ENCODE measurements at regions not wholly inside any gene's neighbourhood (a gene's known extent, or its start where the extent isn't known, plus 50 kb on each side); places are given as distances from the start of the nearest gene placed in this dataset.

DNA sequence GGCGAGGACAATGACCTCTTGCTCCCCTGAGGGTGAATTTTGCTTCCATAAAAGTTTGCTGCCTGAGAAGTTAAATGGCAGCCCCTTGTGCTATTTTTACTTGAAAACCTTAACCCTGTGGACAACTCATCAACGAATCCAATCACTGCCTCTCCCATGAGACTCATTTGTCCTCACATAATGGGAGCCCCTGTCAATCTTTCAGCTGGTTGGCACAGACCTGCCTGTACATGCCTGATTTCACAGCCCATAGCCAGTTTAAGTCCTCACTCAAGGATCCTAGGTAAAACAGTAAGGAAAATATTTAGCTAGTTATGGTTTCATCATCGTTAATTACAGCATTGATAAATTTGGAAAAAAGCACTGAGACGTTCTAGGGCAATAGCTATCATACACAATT lies 207.4 kb downstream of the NHLRC3 start:
- 64 to 72% methylated on average over 4 of the region's 4 CpGs for WGBS, 2 donors
- H3K4me3 ChIP-seq (ENCODE audit: low read depth, poor library complexity, severe bottlenecking) = no peak overlapping the region
- no peak for DNase-seq (ENCODE audit: low spot score in 2 of 2)
- no peak for TF ChIP-seq POLR2A (IDR thresholded peaks at IDR 0.05)
- TF ChIP-seq, protein P1, sequence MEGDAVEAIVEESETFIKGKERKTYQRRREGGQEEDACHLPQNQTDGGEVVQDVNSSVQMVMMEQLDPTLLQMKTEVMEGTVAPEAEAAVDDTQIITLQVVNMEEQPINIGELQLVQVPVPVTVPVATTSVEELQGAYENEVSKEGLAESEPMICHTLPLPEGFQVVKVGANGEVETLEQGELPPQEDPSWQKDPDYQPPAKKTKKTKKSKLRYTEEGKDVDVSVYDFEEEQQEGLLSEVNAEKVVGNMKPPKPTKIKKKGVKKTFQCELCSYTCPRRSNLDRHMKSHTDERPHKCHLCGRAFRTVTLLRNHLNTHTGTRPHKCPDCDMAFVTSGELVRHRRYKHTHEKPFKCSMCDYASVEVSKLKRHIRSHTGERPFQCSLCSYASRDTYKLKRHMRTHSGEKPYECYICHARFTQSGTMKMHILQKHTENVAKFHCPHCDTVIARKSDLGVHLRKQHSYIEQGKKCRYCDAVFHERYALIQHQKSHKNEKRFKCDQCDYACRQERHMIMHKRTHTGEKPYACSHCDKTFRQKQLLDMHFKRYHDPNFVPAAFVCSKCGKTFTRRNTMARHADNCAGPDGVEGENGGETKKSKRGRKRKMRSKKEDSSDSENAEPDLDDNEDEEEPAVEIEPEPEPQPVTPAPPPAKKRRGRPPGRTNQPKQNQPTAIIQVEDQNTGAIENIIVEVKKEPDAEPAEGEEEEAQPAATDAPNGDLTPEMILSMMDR (IDR thresholded peaks at IDR 0.05) = no peak
- intact Hi-C loops (cut with DNase I; ENCODE audit: low total_unique reads) = no loop called here

DNA sequence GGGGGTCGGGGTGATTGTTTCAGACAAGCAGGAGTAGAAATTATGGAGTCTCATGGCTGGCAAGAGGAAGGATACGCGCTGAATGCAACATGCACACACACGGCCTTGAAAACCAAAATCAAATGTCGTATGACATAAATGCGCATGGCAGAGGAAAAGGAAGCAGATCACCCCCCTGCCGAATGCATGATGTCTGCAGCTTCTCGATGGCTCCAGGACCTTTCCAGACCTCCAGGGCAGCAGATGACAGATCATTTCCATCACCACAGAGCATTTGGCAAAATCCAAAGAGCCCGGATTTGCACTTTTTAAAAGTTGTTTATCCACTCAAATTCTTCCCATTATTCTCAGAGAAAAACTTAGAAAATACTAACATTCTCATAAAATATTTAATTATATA lies 211.7 kb downstream of the NHLRC3 start:
- intact Hi-C loops (cut with DNase I; ENCODE audit: low total_unique reads) = no loop called here
- 66% methylated on average over 9 of the region's 9 CpGs for WGBS, 2 donors
- no peak for DNase-seq (ENCODE audit: low spot score in 2 of 2)
- H3K4me3 ChIP-seq (ENCODE audit: low read depth, poor library complexity, severe bottlenecking) = no peak overlapping the region
- TF ChIP-seq POLR2A (IDR thresholded peaks at IDR 0.05) = no peak
- TF ChIP-seq, protein P1 (IDR thresholded peaks at IDR 0.05) = no peak

DNA sequence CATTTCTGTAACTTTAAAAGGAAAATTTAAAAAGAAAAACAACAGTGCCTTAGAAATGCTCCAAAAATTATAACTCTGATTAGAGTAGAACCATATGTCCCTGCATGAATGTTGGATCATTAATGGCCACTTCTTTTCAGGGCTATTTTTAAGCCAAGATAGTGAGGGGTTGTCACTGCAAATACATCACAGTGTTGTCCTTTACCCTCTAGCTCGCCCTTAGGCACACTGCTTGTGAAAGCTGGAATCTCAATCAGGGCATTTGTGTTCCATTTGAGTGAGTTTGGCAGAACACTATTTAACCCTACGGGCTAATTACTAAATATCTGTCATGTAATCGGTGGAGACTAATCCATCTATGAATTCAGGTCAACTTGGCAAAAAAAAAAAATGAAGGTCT lies 212.2 kb downstream of the NHLRC3 start:
- intact Hi-C loops (cut with DNase I; ENCODE audit: low total_unique reads) = no loop called here
- TF ChIP-seq, protein P1 (IDR thresholded peaks at IDR 0.05) = no peak
- TF ChIP-seq POLR2A (IDR thresholded peaks at IDR 0.05) = no peak
- no peak for DNase-seq (ENCODE audit: low spot score in 2 of 2)
- WGBS, 2 donors = 55 to 63% methylated on average over 3 of the region's 3 CpGs
- no peak overlapping the region for H3K4me3 ChIP-seq (ENCODE audit: low read depth, poor library complexity, severe bottlenecking)

DNA sequence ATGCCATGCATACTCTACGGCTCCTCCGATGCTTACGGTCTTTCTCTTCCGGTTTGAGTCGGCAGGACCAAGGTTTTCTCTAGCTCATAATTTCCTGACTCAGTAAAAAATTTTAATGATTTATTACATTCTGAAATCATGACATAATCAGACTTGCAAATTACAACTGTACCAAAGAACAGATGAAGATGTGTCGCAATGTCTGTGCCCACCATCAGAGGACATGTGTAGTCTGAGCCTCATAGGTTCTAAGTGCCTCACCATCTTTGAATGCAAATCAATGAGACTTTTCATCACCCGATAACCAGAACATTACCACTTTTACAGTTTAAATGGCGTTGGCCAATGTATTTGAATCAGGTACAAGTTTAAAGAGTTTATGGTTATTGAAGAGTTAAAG lies 213.1 kb downstream of the NHLRC3 start:
- intact Hi-C loops (cut with DNase I; ENCODE audit: low total_unique reads) = no loop called here
- no peak for DNase-seq (ENCODE audit: low spot score in 2 of 2)
- no peak for TF ChIP-seq POLR2A (IDR thresholded peaks at IDR 0.05)
- TF ChIP-seq, protein P1 (IDR thresholded peaks at IDR 0.05) = no peak
- WGBS, 2 donors = 85 to 93% methylated on average over 8 of the region's 8 CpGs
- H3K4me3 ChIP-seq (ENCODE audit: low read depth, poor library complexity, severe bottlenecking) = no peak overlapping the region

DNA sequence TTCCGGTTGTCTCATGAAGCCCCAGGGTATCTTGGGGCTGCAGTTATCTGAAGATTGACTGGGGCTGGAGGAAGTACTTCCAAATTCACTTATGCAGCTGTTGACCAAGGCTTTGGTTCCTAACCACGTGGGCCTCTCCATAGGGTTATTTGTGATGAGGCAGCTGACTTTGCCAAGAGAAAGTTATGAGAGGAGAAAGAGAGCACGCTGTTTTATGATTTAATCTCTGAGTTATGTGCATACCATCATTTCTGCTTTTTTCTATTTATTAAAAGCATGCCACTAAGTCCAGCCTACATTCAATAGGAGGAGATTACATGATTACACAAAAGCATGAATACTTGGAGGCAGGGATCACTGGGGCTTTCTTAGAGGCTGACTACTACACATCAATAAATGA lies 215.5 kb downstream of the NHLRC3 start:
- DNase-seq (ENCODE audit: low spot score in 2 of 2) = no peak
- 48 to 54% methylated on average over 3 of the region's 3 CpGs for WGBS, 2 donors
- intact Hi-C loops (cut with DNase I; ENCODE audit: low total_unique reads) = no loop called here

DNA sequence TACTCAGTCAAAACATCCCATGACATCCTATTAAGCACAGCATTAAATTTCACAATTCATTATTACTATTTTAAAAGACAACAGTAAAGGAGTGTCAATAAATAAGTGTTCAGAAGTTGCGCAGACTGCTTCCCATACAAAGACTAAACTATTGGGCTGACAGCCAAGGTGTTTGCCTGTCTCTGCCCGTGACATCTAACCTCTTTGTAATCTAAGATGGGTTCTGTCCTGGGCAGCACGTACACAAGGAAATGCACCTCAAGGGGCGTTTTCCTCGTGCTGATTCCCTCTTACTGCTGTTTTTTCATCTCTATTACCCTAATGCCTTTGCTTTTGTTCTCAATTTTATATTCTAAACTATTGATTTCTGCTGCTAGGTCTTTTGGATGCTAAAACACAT lies 216.3 kb downstream of the NHLRC3 start:
- 65 to 74% methylated on average over 5 of the region's 5 CpGs for WGBS, 2 donors
- no peak for TF ChIP-seq POLR2A (IDR thresholded peaks at IDR 0.05)
- TF ChIP-seq, protein P1 (IDR thresholded peaks at IDR 0.05) = no peak
- H3K4me3 ChIP-seq (ENCODE audit: low read depth, poor library complexity, severe bottlenecking) = no peak overlapping the region
- DNase-seq (ENCODE audit: low spot score in 2 of 2) = no peak
- intact Hi-C loops (cut with DNase I; ENCODE audit: low total_unique reads) = no loop called here

More for the DNA sequence above, 215.5 kb downstream of the NHLRC3 start:
- no peak overlapping the region for H3K4me3 ChIP-seq (ENCODE audit: low read depth, poor library complexity, severe bottlenecking)
- TF ChIP-seq, protein P1 (IDR thresholded peaks at IDR 0.05) = no peak
- no peak for TF ChIP-seq POLR2A (IDR thresholded peaks at IDR 0.05)
